ENCODE measurements at regions not wholly inside any gene's neighbourhood (a gene's known extent, or its start where the extent isn't known, plus 50 kb on each side); places are given as distances from the start of the nearest gene placed in this dataset.
"Not testable (repeated sequence)": the region's sequence is repeated elsewhere in the genome, so short reads cannot be mapped to it uniquely, and the experiment has no call there.

DNA sequence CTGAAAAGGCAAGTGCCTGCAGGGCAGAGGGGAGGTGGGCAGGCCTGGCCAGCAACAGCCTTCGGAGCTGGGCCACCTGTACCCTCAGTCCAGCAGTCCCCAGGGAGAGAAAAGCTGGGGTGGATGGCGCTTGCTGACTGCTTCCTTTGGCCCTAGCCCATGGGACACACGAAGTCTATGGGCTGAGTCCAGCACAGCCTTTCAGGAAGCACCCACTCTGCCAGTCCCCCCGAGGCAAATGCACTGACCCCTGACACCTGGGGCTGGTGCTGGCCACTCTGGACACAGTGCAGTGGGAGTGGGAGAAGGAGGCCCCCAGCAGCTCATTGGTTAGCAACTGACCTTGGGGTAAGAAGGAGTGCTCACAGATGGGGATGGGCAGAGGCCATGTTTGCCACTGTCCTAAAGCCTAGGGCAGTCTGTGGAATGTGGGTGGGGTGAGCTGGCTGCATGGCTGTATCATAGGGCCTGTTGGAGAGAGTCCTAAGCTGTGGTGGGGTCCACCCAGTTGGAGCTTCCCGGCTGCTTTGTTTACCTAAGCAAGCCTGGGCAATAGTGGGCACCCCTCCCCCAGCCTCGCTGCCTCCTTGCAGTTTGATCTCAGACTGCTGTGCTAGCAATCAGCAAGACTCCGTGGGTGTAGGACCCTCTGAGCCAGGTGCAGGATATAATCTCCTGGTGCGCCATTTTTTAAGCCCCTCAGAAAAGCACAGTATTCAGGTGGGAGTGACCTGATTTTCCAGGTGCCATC, 240.2 kb downstream of the ANKRD30B start:
- not testable (repeated sequence) for TF ChIP-seq CTCF (IDR thresholded peaks at IDR 0.05); ZBTB21 (CRISPR knock-in tag; IDR thresholded peaks at IDR 0.05; ENCODE audit: borderline replicate concordance); FOXP4 (CRISPR knock-in tag; IDR thresholded peaks at IDR 0.05); MXD4 (CRISPR knock-in tag; IDR thresholded peaks at IDR 0.05; ENCODE audit: borderline replicate concordance); CREB1 (CRISPR knock-in tag; IDR thresholded peaks at IDR 0.05); ESRRA (CRISPR knock-in tag; IDR thresholded peaks at IDR 0.05; ENCODE audit: borderline replicate concordance); NFE2L1 (CRISPR knock-in tag; IDR thresholded peaks at IDR 0.05); ZNF512 (CRISPR knock-in tag; IDR thresholded peaks at IDR 0.05; ENCODE audit: borderline replicate concordance); FOXJ3 (CRISPR knock-in tag; IDR thresholded peaks at IDR 0.05; ENCODE audit: borderline replicate concordance); NR1H2 (CRISPR knock-in tag; IDR thresholded peaks at IDR 0.05); SMAD4 (CRISPR knock-in tag; IDR thresholded peaks at IDR 0.05)
- TF ChIP-seq, protein P1, sequence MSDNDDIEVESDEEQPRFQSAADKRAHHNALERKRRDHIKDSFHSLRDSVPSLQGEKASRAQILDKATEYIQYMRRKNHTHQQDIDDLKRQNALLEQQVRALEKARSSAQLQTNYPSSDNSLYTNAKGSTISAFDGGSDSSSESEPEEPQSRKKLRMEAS (CRISPR knock-in tag; IDR thresholded peaks at IDR 0.05): not testable (repeated sequence)
- TF ChIP-seq, protein P2, sequence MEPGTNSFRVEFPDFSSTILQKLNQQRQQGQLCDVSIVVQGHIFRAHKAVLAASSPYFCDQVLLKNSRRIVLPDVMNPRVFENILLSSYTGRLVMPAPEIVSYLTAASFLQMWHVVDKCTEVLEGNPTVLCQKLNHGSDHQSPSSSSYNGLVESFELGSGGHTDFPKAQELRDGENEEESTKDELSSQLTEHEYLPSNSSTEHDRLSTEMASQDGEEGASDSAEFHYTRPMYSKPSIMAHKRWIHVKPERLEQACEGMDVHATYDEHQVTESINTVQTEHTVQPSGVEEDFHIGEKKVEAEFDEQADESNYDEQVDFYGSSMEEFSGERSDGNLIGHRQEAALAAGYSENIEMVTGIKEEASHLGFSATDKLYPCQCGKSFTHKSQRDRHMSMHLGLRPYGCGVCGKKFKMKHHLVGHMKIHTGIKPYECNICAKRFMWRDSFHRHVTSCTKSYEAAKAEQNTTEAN (CRISPR knock-in tag; IDR thresholded peaks at IDR 0.05): not testable (repeated sequence)
- TF ChIP-seq, protein P3, sequence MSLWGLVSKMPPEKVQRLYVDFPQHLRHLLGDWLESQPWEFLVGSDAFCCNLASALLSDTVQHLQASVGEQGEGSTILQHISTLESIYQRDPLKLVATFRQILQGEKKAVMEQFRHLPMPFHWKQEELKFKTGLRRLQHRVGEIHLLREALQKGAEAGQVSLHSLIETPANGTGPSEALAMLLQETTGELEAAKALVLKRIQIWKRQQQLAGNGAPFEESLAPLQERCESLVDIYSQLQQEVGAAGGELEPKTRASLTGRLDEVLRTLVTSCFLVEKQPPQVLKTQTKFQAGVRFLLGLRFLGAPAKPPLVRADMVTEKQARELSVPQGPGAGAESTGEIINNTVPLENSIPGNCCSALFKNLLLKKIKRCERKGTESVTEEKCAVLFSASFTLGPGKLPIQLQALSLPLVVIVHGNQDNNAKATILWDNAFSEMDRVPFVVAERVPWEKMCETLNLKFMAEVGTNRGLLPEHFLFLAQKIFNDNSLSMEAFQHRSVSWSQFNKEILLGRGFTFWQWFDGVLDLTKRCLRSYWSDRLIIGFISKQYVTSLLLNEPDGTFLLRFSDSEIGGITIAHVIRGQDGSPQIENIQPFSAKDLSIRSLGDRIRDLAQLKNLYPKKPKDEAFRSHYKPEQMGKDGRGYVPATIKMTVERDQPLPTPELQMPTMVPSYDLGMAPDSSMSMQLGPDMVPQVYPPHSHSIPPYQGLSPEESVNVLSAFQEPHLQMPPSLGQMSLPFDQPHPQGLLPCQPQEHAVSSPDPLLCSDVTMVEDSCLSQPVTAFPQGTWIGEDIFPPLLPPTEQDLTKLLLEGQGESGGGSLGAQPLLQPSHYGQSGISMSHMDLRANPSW (CRISPR knock-in tag; conservative IDR thresholded peaks at IDR 0.05; ENCODE audit: low read depth): not testable (repeated sequence)

Measured in WTC11 (cell line).